Bronchial epithelial cell (primary cell): ENCODE measurements at regions not wholly inside any gene's neighbourhood (a gene's known extent, or its start where the extent isn't known, plus 50 kb on each side); places are given as distances from the start of the nearest gene placed in this dataset.

Experiments
- DNase-seq: peaks from one replicate; pipeline ENCODE4 v3.0.0-alpha.2; 2010; ENCODE audit warnings: low read depth
- FAIRE-seq: peaks from 2 replicates; lab custom pipeline; 2011; peaks lifted over from hg19 to GRCh38; lab: Jason Lieb, UNC
- H3K27me3 ChIP-seq: 2 replicates; pipeline ENCODE4 v1.5.1; 2011; ENCODE audit warnings: low read length; ENCODE audit not compliant: control insufficient read depth, insufficient read depth
- H3K36me3 ChIP-seq: 2 replicates; pipeline ENCODE4 v1.5.1; 2011; ENCODE audit warnings: low read length; ENCODE audit not compliant: control insufficient read depth, insufficient read depth
- H3K4me3 ChIP-seq: 2 replicates; pipeline ENCODE4 v1.5.1; 2011; ENCODE audit warnings: mild to moderate bottlenecking, low read depth, low read length, control low read depth
- TF ChIP-seq, protein P1 (sequence below): IDR thresholded peaks from 2 replicates; pipeline ENCODE4 v1.5.1; 2011; ENCODE audit warnings: mild to moderate bottlenecking, moderate library complexity, low read length, control low read depth, inconsistent platforms; ENCODE audit not compliant: insufficient read depth, severe bottlenecking

DNA sequence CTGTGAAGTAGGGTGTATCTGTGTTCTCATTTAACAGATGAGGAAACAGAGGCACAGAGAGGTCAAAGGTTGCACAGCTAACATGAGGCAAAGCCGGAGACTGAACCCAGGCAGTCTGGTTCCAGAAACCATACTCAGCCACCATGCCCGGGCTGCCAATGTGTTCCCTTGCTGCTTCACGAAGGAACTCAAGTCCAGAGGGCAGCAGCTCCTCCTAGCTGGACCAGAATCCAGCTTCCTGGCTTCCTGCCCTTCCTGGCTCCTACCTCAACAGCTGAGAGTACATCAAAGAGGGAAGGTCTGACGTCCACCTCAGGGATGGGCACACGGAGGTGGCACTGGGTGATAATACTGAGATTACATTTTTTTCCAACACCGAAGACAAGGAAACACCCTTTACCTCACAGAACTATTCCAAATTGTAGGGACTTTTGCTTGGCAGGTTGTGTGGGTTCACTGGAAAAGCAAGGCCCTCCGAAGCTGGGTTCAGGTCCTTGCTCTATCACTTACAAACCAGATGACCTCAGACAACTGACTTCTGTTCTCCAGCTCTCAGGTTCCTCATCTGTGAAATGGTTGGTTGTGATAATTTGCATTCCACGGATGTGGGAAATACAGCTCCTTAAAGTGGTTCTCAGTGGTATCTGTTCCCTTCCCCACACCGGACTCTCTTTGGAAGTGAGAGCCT is 154.1 kb upstream of the ZMIZ1 start:
- FAIRE-seq, result no peak
- TF ChIP-seq, protein P1, sequence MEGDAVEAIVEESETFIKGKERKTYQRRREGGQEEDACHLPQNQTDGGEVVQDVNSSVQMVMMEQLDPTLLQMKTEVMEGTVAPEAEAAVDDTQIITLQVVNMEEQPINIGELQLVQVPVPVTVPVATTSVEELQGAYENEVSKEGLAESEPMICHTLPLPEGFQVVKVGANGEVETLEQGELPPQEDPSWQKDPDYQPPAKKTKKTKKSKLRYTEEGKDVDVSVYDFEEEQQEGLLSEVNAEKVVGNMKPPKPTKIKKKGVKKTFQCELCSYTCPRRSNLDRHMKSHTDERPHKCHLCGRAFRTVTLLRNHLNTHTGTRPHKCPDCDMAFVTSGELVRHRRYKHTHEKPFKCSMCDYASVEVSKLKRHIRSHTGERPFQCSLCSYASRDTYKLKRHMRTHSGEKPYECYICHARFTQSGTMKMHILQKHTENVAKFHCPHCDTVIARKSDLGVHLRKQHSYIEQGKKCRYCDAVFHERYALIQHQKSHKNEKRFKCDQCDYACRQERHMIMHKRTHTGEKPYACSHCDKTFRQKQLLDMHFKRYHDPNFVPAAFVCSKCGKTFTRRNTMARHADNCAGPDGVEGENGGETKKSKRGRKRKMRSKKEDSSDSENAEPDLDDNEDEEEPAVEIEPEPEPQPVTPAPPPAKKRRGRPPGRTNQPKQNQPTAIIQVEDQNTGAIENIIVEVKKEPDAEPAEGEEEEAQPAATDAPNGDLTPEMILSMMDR, result no peak
- no peak overlapping the region for H3K4me3 ChIP-seq
- peaks cover 18% of the 10 kb centered on the region for H3K27me3 ChIP-seq
- DNase-seq, result no peak
- H3K36me3 ChIP-seq, result no peaks in the 10 kb centered on the region

DNA sequence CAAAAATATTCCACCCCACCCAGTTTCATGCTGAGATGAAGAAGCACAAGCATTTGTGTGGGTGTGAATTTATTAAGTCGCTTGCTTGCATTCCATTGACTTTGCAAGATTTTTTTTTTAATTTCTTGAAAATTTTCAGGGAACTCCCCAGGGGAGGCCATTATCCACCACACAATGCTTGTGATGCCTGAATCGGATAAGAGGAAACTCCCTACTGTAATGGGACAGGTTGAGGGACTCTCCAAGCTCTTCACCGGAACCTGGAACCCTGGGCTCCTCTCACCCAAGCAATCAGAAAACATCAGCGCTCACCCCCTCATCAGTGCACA is 153.6 kb upstream of the ZMIZ1 start:
- FAIRE-seq, result no peak
- Histone ChIP-seq H3K27me3 (peaks cover 18% of the 10 kb centered on the region), H3K36me3 (no peaks in the 10 kb centered on the region), H3K4me3 (no peak overlapping the region)
- TF ChIP-seq, protein P1, result no peak
- DNase-seq, result no peak

DNA sequence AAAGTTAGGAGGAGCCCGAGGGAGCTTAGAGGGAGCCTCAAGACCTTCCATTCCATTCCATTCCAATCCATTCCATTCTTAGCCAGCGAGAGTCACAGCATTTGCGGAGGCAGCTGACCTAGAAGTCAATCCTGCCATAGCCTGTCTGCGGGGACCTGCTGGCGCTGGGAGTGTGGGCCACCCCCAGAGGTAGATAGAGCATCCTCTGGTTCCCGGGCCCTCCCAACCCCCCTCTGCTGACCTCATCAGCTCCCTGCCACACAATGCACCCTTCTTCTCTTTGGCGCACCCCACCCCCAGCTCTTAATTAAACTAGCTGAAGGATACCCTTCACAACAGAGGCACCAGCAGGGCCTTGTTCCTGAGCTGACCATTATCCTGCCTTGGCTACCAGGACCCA is 152.5 kb upstream of the ZMIZ1 start:
- Histone ChIP-seq H3K27me3 (peaks cover 17% of the 10 kb centered on the region), H3K36me3 (no peaks in the 10 kb centered on the region), H3K4me3 (no peak overlapping the region)
- FAIRE-seq (no peak), DNase-seq (no peak)
- TF ChIP-seq, protein P1, result no peak

DNA sequence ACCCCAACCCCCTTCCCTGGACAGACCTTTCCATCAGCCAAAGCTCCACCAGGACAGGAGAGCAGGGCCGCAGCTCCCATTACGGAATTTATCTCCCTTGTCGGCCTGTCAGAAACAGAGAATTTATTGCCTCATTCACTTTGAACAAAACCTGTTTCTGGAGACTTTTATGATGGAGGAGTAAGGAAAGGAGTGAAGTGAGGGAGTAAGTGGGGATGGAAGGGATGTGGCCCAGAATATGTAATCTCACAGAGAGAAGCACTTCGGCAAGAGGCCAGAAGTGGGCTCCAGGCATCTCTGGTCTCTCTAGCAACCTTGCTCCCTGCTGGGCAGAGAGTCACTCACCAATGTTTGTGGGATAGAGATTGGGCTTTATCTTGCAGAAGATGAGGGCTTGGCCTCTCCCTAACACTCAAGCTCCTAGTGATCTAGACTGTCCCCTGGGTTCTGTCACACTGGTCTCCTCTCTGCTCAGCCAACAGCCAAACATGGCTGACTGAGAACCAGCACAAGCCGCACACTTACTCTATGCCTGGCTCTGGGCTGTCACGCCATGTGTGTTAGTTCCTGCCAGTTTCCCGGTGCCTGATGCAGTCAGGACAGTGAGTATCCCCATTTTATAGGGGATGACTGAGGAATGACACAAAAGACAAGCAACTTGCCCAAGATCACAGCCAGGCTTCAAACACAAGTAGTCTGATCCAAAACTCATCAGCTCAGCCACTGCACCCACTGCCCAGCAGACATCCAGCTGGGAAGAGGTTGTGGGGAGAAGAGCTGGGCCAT is 149.4 kb upstream of the ZMIZ1 start:
- TF ChIP-seq, protein P1, result no peak
- no peak for FAIRE-seq
- no peaks in the 10 kb centered on the region for H3K36me3 ChIP-seq

DNA sequence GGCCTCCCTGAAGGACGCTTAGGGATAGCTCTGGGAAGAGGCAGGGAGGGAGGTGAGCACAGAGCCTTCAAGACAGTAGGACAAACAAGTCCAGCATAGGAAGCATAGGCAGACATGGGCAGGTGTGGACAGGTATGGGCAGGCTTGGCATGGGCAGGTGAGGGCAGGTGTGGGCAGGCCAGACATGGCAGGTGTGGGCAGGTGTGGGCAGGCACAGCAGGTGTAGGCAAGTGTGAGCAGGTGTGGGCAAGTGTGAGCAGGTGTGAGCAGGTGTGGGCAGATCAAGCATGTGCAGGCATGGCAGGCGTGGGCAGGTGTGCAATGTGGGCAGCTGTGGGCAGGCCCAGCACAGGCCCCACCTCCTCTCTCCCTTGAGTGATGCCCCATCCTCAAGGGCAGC is 148.8 kb upstream of the ZMIZ1 start:
- Histone ChIP-seq H3K4me3 (no peak overlapping the region), H3K36me3 (no peaks in the 10 kb centered on the region), H3K27me3 (peaks cover 9% of the 10 kb centered on the region)
- DNase-seq (peak; percentile 37), FAIRE-seq (no peak)
- TF ChIP-seq, protein P1, result no peak

More for the DNA sequence above, 149.4 kb upstream of the ZMIZ1 start:
- no peak overlapping the region for H3K4me3 ChIP-seq
- no peak for DNase-seq
- peaks cover 9% of the 10 kb centered on the region for H3K27me3 ChIP-seq
